ENCODE measurements at regions not wholly inside any gene's neighbourhood (a gene's known extent, or its start where the extent isn't known, plus 50 kb on each side); places are given as distances from the start of the nearest gene placed in this dataset.
"Not testable (repeated sequence)": the region's sequence is repeated elsewhere in the genome, so short reads cannot be mapped to it uniquely, and the experiment has no call there.

DNA sequence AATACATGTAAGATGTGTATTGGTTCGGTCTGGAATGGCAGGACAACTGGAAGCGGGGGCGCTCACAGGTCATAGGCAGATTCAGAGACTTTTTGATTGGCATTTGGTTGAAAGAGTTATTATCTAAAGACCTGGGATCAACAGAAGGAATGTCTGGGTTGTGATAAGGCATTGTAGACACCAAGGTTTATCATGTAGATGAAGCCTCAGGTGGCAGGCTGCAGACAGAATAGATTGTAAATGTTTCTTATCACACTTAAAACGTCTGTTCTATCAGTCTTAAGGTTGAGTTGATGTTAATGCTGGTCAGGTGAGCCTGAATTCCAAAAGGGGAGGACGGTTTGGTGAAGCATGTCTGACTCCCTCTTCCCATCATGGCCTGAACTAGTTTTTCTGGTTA is 295.9 kb upstream of the PROK2 start:
- POLR2A ChIA-PET (ENCODE audit: low non-redundant PET) = no interaction called here
- H3K27ac ChIP-seq = no peak overlapping the region
- no peak for DNase-seq (ENCODE audit: low spot score)
- CTCF ChIA-PET = no interaction called here
- no peak for TF ChIP-seq CTCF (conservative IDR thresholded peaks at IDR 0.05; ENCODE audit: low read depth)

DNA sequence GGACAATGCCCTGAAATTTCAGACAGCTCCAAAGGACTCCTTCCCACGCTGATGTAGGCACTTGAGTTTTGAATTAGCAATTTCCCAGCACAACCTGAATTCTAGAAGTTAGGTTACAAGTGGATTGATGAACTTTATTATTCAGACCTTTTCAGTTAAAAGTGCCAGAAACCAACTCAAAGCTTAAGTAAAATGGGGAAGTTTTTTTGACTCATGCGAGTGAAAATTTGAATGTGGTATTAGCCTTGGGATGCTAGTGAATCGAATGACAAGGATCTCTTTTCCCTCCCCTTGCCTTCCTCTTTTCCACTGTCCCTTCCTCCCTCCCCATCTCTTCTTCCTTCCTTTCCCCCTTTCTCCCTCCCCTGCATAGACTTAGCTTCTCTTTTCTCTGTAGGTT is 295.1 kb upstream of the PROK2 start:
- ChIA-PET CTCF (no interaction called here), POLR2A (ENCODE audit: low non-redundant PET) (no interaction called here)
- no peak for TF ChIP-seq CTCF (conservative IDR thresholded peaks at IDR 0.05; ENCODE audit: low read depth)
- no peak overlapping the region for H3K27ac ChIP-seq
- no peak for DNase-seq (ENCODE audit: low spot score)

DNA sequence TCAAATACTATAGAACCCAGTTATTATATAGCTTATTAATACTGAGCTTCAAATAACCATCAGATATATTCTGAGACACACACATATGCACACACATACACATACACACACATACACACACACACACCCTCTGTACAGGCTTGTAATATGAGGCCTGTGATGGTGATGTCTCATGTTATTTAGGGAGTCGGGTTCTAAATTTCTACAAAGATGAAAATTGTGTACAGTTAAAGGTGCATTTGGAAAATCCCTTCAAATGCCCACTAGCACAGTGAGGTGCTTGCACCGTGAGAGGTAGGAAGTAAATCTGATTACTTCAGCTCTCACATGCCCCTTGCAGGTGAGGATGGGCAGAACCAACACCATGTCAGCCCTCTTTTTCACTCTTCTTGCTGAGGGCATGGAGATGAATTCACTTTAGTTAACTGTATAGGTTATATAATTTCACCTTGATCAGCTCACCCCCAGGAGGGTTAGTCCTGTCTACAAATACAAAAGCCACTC is 294.5 kb upstream of the PROK2 start:
- TF ChIP-seq CTCF (conservative IDR thresholded peaks at IDR 0.05; ENCODE audit: low read depth) = no peak
- no peak for DNase-seq (ENCODE audit: low spot score)
- POLR2A ChIA-PET (ENCODE audit: low non-redundant PET) = no interaction called here
- H3K27ac ChIP-seq = no peak overlapping the region
- CTCF ChIA-PET = no interaction called here

GRCh38 chr3:72078676-72079368 is 293.9 kb upstream of the PROK2 start:
- POLR2A ChIA-PET (ENCODE audit: low non-redundant PET) = no interaction called here
- DNase-seq (ENCODE audit: low spot score) = no peak
- no peak for TF ChIP-seq CTCF (conservative IDR thresholded peaks at IDR 0.05; ENCODE audit: low read depth)
- no peak overlapping the region for H3K27ac ChIP-seq
- CTCF ChIA-PET = interaction anchor here (0.7 kb wide), 1 partner anchor 130 kb away, joined by 3 read pairs; no protein-coding TSS in a partner anchor

DNA sequence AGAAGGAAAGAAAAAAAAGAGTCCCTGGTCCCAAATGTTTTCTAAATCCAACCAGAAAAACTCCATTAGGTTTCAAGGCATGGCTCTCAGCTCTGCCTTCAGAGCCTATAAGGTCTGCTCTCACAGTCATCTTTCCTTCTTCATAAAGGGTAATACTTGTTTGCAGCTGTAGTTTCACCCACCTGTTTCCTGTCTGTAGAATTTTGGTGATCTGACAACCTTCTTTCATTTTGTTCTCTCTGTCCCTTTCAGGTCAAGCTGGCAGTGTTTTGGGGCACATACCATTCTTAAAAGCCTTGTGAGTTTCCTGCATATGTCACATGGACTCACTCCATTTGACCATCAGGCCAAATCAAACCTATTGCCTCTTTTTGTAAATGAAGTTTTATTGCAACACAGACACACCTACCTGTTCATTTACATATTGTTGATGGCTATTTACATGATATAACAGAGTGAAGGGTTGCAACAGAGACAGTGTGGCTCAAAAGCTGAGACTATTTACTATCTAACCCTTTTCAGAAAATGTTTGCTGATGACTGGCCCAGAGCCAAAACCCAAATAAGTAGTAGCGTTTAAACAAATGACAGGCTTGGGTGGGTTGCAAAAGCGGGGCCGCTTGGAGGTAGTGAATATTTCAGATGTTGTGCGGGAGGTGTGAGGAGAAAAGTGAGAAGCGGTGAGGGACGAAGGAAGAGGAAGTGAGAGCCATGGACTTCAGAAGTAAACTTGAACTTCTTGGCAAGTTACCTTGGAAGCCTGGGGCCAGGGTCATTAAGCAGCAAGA is 292.7 kb upstream of the PROK2 start:
- POLR2A ChIA-PET (ENCODE audit: low non-redundant PET) = no interaction called here
- TF ChIP-seq CTCF (conservative IDR thresholded peaks at IDR 0.05; ENCODE audit: low read depth) = no peak
- DNase-seq (ENCODE audit: low spot score) = no peak
- CTCF ChIA-PET = no interaction called here
- no peak overlapping the region for H3K27ac ChIP-seq

- CTCF ChIA-PET; H3K27ac ChIP-seq; POLR2A ChIA-PET (ENCODE audit: low non-redundant PET): not testable (repeated sequence)
These were observed 290.9 kb upstream of the PROK2 start for GRCh38 chr3:72075848-72076247.

DNA sequence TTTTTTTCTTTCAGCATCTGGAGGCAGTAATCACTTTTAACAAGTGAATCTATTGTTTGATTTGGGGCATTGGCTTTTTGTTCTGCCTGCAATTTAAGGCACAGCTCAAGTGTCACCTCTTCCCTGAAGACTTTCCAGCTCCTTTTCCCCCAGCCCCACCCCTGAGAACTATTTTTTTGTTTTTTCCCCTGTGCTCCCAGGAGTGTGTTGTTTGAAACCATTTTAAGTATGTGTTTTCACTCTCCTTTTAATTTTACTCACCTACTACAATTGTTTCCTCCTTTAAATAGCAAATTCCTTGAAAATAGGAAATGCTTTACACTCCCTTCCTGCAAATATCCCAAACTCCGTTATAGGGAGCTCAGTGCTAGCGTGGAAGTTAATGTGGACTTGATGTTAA is 286.7 kb upstream of the PROK2 start:
- ChIA-PET CTCF (interaction anchor here (0.6 kb wide), 1 partner anchor 1129 kb away, joined by 3 read pairs; no protein-coding TSS in a partner anchor), POLR2A (ENCODE audit: low non-redundant PET) (no interaction called here)
- no peak for DNase-seq (ENCODE audit: low spot score)
- no peak for TF ChIP-seq CTCF (conservative IDR thresholded peaks at IDR 0.05; ENCODE audit: low read depth)
- H3K27ac ChIP-seq = no peak overlapping the region

More at GRCh38 chr3:72075848-72076247, 290.9 kb upstream of the PROK2 start:
- not testable (repeated sequence) for DNase-seq (ENCODE audit: low spot score)
